CD14-positive monocyte (primary cell): ENCODE measurements at regions not wholly inside any gene's neighbourhood (a gene's known extent, or its start where the extent isn't known, plus 50 kb on each side); places are given as distances from the start of the nearest gene placed in this dataset.

Experiments
- DNase-seq, 3 donors: peaks; one replicate each; pipeline ENCODE4 v3.0.0-alpha.2; 2011 to 2022
- H2AFZ ChIP-seq: 2 replicates; pipeline ENCODE4 v1.6.0; 2012; ENCODE audit warnings: mild to moderate bottlenecking, low read depth, low read length, inconsistent platforms; ENCODE audit not compliant: insufficient read depth, poor library complexity, severe bottlenecking
- H3K27ac ChIP-seq, 2 donors: 1 replicate in 1 of 2; 2 replicates in 1 of 2; pipeline ENCODE4 v1.5.1; 2012 to 2013; ENCODE audit warnings: low read length in 2 of 2, control low read depth in 1 of 2, inconsistent platforms in 1 of 2, low read depth in 1 of 2, mild to moderate bottlenecking in 1 of 2
- H3K27me3 ChIP-seq, 2 donors: one replicate each; pipeline versions ENCODE4 v1.6.0 to v1.6.1; 2011 to 2013; ENCODE audit warnings: low read length in 2 of 2; ENCODE audit not compliant: control insufficient read depth in 2 of 2, insufficient read depth in 2 of 2
- H3K36me3 ChIP-seq, 2 donors: replicated peaks in 1 of 2; 1 replicate in 1 of 2; 2 replicates in 1 of 2; pipeline versions ENCODE4 v1.5.1 to v1.6.1; 2012 to 2013; ENCODE audit warnings: low read length in 2 of 2, control low read depth in 1 of 2, inconsistent platforms in 1 of 2, mild to moderate bottlenecking in 1 of 2; ENCODE audit not compliant: insufficient read depth in 2 of 2, control insufficient read depth in 1 of 2
- H3K4me1 ChIP-seq, 2 donors: 1 replicate in 1 of 2; 2 replicates in 1 of 2; pipeline versions ENCODE4 v1.5.1 to v1.6.1; 2012 to 2013; ENCODE audit warnings: low read length in 2 of 2, control low read depth in 1 of 2, inconsistent platforms in 1 of 2, mild to moderate bottlenecking in 1 of 2, moderate library complexity in 1 of 2; ENCODE audit not compliant: insufficient read depth in 2 of 2, control insufficient read depth in 1 of 2
- H3K4me2 ChIP-seq: replicated peaks from 2 replicates; pipeline ENCODE3; 2012; ENCODE audit warnings: low read length, moderate library complexity, mild to moderate bottlenecking; ENCODE audit not compliant: poor library complexity, severe bottlenecking; ENCODE audit errors: extremely low read depth
- H3K4me3 ChIP-seq, 3 experiments: fragments of 200-600 bp in 1 of 3; sonication (generic) in 1 of 3; replicated peaks in 1 of 3; 1 replicate in 2 of 3; 2 replicates in 1 of 3; pipeline ENCODE4 v1.5.1; 2011 to 2013; ENCODE audit warnings: low read length in 3 of 3, mild to moderate bottlenecking in 3 of 3, control low read depth in 2 of 3, low read depth in 2 of 3, inconsistent platforms in 1 of 3, moderate library complexity in 1 of 3
- H3K79me2 ChIP-seq: 2 replicates; pipeline ENCODE4 v1.6.0; 2012; ENCODE audit warnings: mild to moderate bottlenecking, control low read depth, inconsistent platforms, low read length, moderate library complexity; ENCODE audit not compliant: insufficient read depth
- H3K9ac ChIP-seq: 2 replicates; pipeline ENCODE4 v1.6.0; 2017; ENCODE audit warnings: low read length, mild to moderate bottlenecking; ENCODE audit not compliant: insufficient read depth, poor library complexity, severe bottlenecking
- H3K9me3 ChIP-seq, 2 donors: replicated peaks in 1 of 2; 1 replicate in 1 of 2; 2 replicates in 1 of 2; pipeline versions ENCODE4 v1.5.1 to v1.6.1; 2012 to 2013; ENCODE audit warnings: low read length in 2 of 2, control low read depth in 1 of 2; ENCODE audit not compliant: control insufficient read depth in 1 of 2, insufficient read depth in 1 of 2
- H4K20me1 ChIP-seq: 2 replicates; pipeline ENCODE4 v1.6.0; 2012; ENCODE audit warnings: mild to moderate bottlenecking, low read length, control low read depth, moderate library complexity; ENCODE audit not compliant: insufficient read depth
- H3K27ac Mint-ChIP-seq, 7 donors: one replicate each; pipeline ENCODE4 v1.8.0; 2020; ENCODE audit warnings: mild to moderate bottlenecking in 7 of 7, mixed read lengths in 7 of 7, moderate library complexity in 6 of 7, inconsistent platforms in 2 of 7
- H3K27me3 Mint-ChIP-seq, 3 donors: one replicate each; pipeline ENCODE4 v1.8.0; 2021 to 2022; ENCODE audit warnings: low read depth in 3 of 3, mild to moderate bottlenecking in 3 of 3, mixed read lengths in 3 of 3, moderate library complexity in 3 of 3, inconsistent platforms in 1 of 3
- H3K36me3 Mint-ChIP-seq, 2 donors: one replicate each; pipeline ENCODE4 v1.8.0; 2020; ENCODE audit warnings: mixed read lengths in 2 of 2, inconsistent platforms in 1 of 2, mild to moderate bottlenecking in 1 of 2
- H3K4me1 Mint-ChIP-seq: one replicate; pipeline ENCODE4 v1.8.0; 2020; ENCODE audit warnings: mild to moderate bottlenecking, mixed read lengths
- H3K4me3 Mint-ChIP-seq, 2 donors: one replicate each; pipeline ENCODE4 v1.8.0; 2020; ENCODE audit warnings: mild to moderate bottlenecking in 2 of 2, mixed read lengths in 2 of 2, moderate library complexity in 1 of 2
- H3K9me3 Mint-ChIP-seq, 7 donors: one replicate each; pipeline ENCODE4 v1.8.0; 2020 to 2022; ENCODE audit warnings: mixed read lengths in 7 of 7, mild to moderate bottlenecking in 6 of 7, moderate library complexity in 6 of 7, inconsistent platforms in 2 of 7
- CTCF ChIP-seq: fragments of 200-600 bp; IDR thresholded peaks from one replicate; pipeline ENCODE4 v1.8.0; 2022; ENCODE audit warnings: antibody characterized with exemption, mild to moderate bottlenecking
- WGBS: methylation state at CpG from one replicate; pipeline ENCODE4 v1.1.5; 2013; ENCODE audit warnings: missing lambda C conversion rate; ENCODE audit not compliant: insufficient coverage; 5-methylcytosine and 5-hydroxymethylcytosine counted together
- intact Hi-C, 2 donors: fragments of 100-400 bp; cut with micrococcal nuclease; formaldehyde crosslinking; loops; one replicate each; pipeline versions ENCODE4 v1.15.0 to v1.15.1; 2023

GRCh38 chr18:28718696-28719095 lies 541.8 kb upstream of the CDH2 start:
- Histone ChIP-seq H2AFZ (no peak overlapping the region), H3K36me3 (no peaks in the 10 kb centered on the region), H3K9ac (no peak overlapping the region), H3K79me2 (no peaks in the 10 kb centered on the region), H3K27me3 (no peaks in the 10 kb centered on the region), H3K9me3 (no peaks in the 10 kb centered on the region), H4K20me1 (no peaks in the 10 kb centered on the region), H3K4me2 (no peak overlapping the region), H3K4me3 (no peak overlapping the region), H3K4me1 (no peaks in the 10 kb centered on the region), H3K27ac (no peak overlapping the region)
- Mint-ChIP-seq H3K4me1 (no peaks in the 10 kb centered on the region), H3K4me3 (no peak overlapping the region), H3K36me3 (no peaks in the 10 kb centered on the region), H3K27me3 (peaks cover 0 to 3% (median 0%) of the 10 kb centered on the region in 3 donors), H3K27ac (no peak overlapping the region), H3K9me3 (peaks cover 0 to 8% (median 2%) of the 10 kb centered on the region in 7 donors)
- no peak for DNase-seq
- no peak for TF ChIP-seq CTCF
- intact Hi-C loops, result no loop called here

- Histone ChIP-seq H3K9me3 (no peaks in the 10 kb centered on the region), H3K9ac (no peak overlapping the region), H4K20me1 (no peaks in the 10 kb centered on the region), H2AFZ (no peak overlapping the region), H3K4me1 (no peaks in the 10 kb centered on the region), H3K4me3 (no peak overlapping the region), H3K4me2 (no peak overlapping the region), H3K27ac (no peak overlapping the region), H3K27me3 (no peaks in the 10 kb centered on the region), H3K36me3 (no peaks in the 10 kb centered on the region), H3K79me2 (no peaks in the 10 kb centered on the region)
- Mint-ChIP-seq H3K27me3 (peaks cover 0 to 5% (median 0%) of the 10 kb centered on the region in 3 donors), H3K4me3 (no peak overlapping the region), H3K27ac (no peak overlapping the region), H3K4me1 (no peaks in the 10 kb centered on the region), H3K9me3 (peaks cover 0 to 8% (median 2%) of the 10 kb centered on the region in 7 donors), H3K36me3 (no peaks in the 10 kb centered on the region)
- intact Hi-C loops, result no loop called here
- no peak for TF ChIP-seq CTCF
- WGBS, result 43% methylated on average over 1 of the region's 1 CpG
- DNase-seq, result no peak
These were observed 539.4 kb upstream of the CDH2 start for GRCh38 chr18:28716338-28716737.
